ENCODE measurements at regions not wholly inside any gene's neighbourhood (a gene's known extent, or its start where the extent isn't known, plus 50 kb on each side); places are given as distances from the start of the nearest gene placed in this dataset.

DNA sequence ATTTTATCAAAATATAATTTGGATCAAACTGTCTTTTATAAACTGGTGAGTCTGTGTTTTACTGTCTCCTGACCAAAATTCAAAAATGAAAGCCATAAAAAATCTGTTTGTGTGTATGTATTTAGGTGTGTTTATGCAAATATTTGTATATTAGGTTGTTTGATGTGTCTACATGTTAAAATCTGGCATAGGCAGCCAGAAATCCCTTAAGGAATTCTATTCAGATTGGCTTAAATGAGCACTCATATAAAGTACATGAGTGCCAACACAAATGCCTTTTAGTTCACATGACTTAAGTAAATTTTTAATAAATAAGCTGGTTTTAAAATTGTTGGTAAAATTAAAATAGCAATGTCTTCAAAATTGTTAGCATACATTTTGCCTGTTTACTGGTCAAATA, 133.3 kb upstream of the GUCY1A2 start:
- TF ChIP-seq, protein P1, sequence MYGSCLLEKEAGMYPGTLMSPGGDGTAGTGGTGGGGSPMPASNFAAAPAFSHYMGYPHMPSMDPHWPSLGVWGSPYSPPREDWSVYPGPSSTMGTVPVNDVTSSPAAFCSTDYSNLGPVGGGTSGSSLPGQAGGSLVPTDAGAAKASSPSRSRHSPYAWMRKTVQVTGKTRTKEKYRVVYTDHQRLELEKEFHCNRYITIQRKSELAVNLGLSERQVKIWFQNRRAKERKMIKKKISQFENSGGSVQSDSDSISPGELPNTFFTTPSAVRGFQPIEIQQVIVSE (CRISPR knock-in tag; IDR thresholded peaks at IDR 0.05; ENCODE audit: borderline replicate concordance) = no peak
- TF ChIP-seq, protein P2, sequence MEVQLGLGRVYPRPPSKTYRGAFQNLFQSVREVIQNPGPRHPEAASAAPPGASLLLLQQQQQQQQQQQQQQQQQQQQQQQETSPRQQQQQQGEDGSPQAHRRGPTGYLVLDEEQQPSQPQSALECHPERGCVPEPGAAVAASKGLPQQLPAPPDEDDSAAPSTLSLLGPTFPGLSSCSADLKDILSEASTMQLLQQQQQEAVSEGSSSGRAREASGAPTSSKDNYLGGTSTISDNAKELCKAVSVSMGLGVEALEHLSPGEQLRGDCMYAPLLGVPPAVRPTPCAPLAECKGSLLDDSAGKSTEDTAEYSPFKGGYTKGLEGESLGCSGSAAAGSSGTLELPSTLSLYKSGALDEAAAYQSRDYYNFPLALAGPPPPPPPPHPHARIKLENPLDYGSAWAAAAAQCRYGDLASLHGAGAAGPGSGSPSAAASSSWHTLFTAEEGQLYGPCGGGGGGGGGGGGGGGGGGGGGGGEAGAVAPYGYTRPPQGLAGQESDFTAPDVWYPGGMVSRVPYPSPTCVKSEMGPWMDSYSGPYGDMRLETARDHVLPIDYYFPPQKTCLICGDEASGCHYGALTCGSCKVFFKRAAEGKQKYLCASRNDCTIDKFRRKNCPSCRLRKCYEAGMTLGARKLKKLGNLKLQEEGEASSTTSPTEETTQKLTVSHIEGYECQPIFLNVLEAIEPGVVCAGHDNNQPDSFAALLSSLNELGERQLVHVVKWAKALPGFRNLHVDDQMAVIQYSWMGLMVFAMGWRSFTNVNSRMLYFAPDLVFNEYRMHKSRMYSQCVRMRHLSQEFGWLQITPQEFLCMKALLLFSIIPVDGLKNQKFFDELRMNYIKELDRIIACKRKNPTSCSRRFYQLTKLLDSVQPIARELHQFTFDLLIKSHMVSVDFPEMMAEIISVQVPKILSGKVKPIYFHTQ (CRISPR knock-in tag; IDR thresholded peaks at IDR 0.05) = no peak

All from WTC11 (cell line).